ENCODE measurements at regions not wholly inside any gene's neighbourhood (a gene's known extent, or its start where the extent isn't known, plus 50 kb on each side); places are given as distances from the start of the nearest gene placed in this dataset.

GRCh38 chr2:57918126-57918525, 128.5 kb upstream of the VRK2 start:
- DNase-seq, result no peak
- Histone ChIP-seq H3K4me1 (ENCODE audit: low read depth) (no peaks in the 10 kb centered on the region), H3K9me3 (no peaks in the 10 kb centered on the region), H3K36me3 (ENCODE audit: low read depth) (no peaks in the 10 kb centered on the region), H3K4me3 (no peak overlapping the region)
- intact Hi-C loops (cut with DNase I, micrococcal nuclease), result no loop called here
- TF ChIP-seq CTCF (IDR thresholded peaks at IDR 0.05), result no peak
- ATAC-seq, result no peak

- ATAC-seq, result no peak
- H3K4me3 ChIP-seq, result no peak overlapping the region
- H3K4me1 ChIP-seq (ENCODE audit: low read depth), result no peaks in the 10 kb centered on the region
- intact Hi-C loops (cut with DNase I, micrococcal nuclease), result no loop called here
- no peak for TF ChIP-seq CTCF (IDR thresholded peaks at IDR 0.05)
- no peaks in the 10 kb centered on the region for H3K9me3 ChIP-seq
- no peak for DNase-seq
- H3K36me3 ChIP-seq (ENCODE audit: low read depth), result no peaks in the 10 kb centered on the region
Measured at GRCh38 chr2:57920342-57920939, 126.2 kb upstream of the VRK2 start.

- no peak for DNase-seq
- H3K4me3 ChIP-seq, result no peak overlapping the region
- peaks cover 23% of the 10 kb centered on the region for H3K9me3 ChIP-seq
- H3K4me1 ChIP-seq (ENCODE audit: low read depth), result no peaks in the 10 kb centered on the region
- intact Hi-C loops (cut with DNase I, micrococcal nuclease), result no loop called here
- H3K36me3 ChIP-seq (ENCODE audit: low read depth), result no peaks in the 10 kb centered on the region
- TF ChIP-seq CTCF (IDR thresholded peaks at IDR 0.05), result no peak
- ATAC-seq, result no peak
Measured at GRCh38 chr2:57934659-57935058, 111.9 kb upstream of the VRK2 start.

GRCh38 chr2:57936216-57936615, 110.4 kb upstream of the VRK2 start:
- Histone ChIP-seq H3K36me3 (ENCODE audit: low read depth) (no peaks in the 10 kb centered on the region), H3K4me3 (no peak overlapping the region), H3K9me3 (peaks cover 23% of the 10 kb centered on the region), H3K4me1 (ENCODE audit: low read depth) (no peaks in the 10 kb centered on the region)
- intact Hi-C loops (cut with DNase I, micrococcal nuclease), result no loop called here
- DNase-seq (no peak), ATAC-seq (no peak)
- no peak for TF ChIP-seq CTCF (IDR thresholded peaks at IDR 0.05)

GRCh38 chr2:57937456-57937855, 109.2 kb upstream of the VRK2 start:
- Histone ChIP-seq H3K36me3 (ENCODE audit: low read depth) (no peaks in the 10 kb centered on the region), H3K9me3 (peaks cover 23% of the 10 kb centered on the region), H3K4me1 (ENCODE audit: low read depth) (no peaks in the 10 kb centered on the region), H3K4me3 (no peak overlapping the region)
- intact Hi-C loops (cut with DNase I, micrococcal nuclease), result no loop called here
- DNase-seq (no peak), ATAC-seq (no peak)
- TF ChIP-seq CTCF (IDR thresholded peaks at IDR 0.05), result no peak

GRCh38 chr2:57941816-57942215, 104.8 kb upstream of the VRK2 start:
- no peaks in the 10 kb centered on the region for H3K36me3 ChIP-seq (ENCODE audit: low read depth)
- ATAC-seq, result no peak
- intact Hi-C loops (cut with DNase I, micrococcal nuclease), result no loop called here
- no peak for DNase-seq
- no peaks in the 10 kb centered on the region for H3K4me1 ChIP-seq (ENCODE audit: low read depth)
- H3K4me3 ChIP-seq, result no peak overlapping the region
- no peak for TF ChIP-seq CTCF (IDR thresholded peaks at IDR 0.05)
- no peaks in the 10 kb centered on the region for H3K9me3 ChIP-seq
